Stomach (tissue), 8 donors: ENCODE measurements at regions not wholly inside any gene's neighbourhood (a gene's known extent, or its start where the extent isn't known, plus 50 kb on each side); places are given as distances from the start of the nearest gene placed in this dataset.

ENCODE experiments used
- DNase-seq, 2 donors: peaks; one replicate each; pipeline versions ENCODE4 v3.0.0 to v3.0.0-alpha.2; 2013 to 2019
- H3K27ac ChIP-seq, 5 donors: fragments of 200-600 bp in 4 of 5; sonication (generic) in 4 of 5; one replicate each; pipeline ENCODE4 v1.5.1; 2013 to 2019; ENCODE audit warnings: mild to moderate bottlenecking in 1 of 5, moderate library complexity in 1 of 5
- H3K27me3 ChIP-seq, 3 donors: fragments of 200-600 bp; sonication (generic); one replicate each; pipeline ENCODE4 v1.5.1; 2017 to 2019; ENCODE audit warnings: mixed run types in 1 of 3
- H3K36me3 ChIP-seq, 4 donors: fragments of 200-600 bp; sonication (generic); 1 replicate in 3 of 4; 2 replicates in 1 of 4; pipeline ENCODE4 v1.5.1; 2016 to 2019
- H3K4me1 ChIP-seq, 4 donors: fragments of 200-600 bp; sonication (generic); one replicate each; pipeline ENCODE4 v1.5.1; 2016 to 2019
- H3K4me3 ChIP-seq, 4 donors: fragments of 200-600 bp; sonication (generic) in 3 of 4; one replicate each; pipeline ENCODE4 v1.5.1; 2016 to 2019; ENCODE audit warnings: mild to moderate bottlenecking in 1 of 4
- H3K9me3 ChIP-seq, 4 donors: fragments of 200-600 bp; sonication (generic); one replicate each; pipeline ENCODE4 v1.5.1; 2016 to 2019
- CTCF ChIP-seq, 7 experiments: fragments of 450-650 bp in 4 of 7; fragments of 200-600 bp in 3 of 7; sonication (generic) in 3 of 7; IDR thresholded peaks; one replicate each; pipeline ENCODE4 v1.5.1; 2016 to 2019; ENCODE audit warnings: antibody characterized with exemption in 7 of 7, control low read depth in 2 of 7, mild to moderate bottlenecking in 1 of 7
- EP300 ChIP-seq: sonication (generic); formaldehyde crosslinking; IDR thresholded peaks from one replicate; pipeline ENCODE4 v1.6.1; 2017; ENCODE audit warnings: antibody characterized with exemption
- POLR2A ChIP-seq, 4 donors: fragments of 450-650 bp; IDR thresholded peaks; one replicate each; pipeline ENCODE4 v1.6.1; 2016; ENCODE audit warnings: antibody characterized with exemption in 4 of 4, control low read depth in 2 of 4, mild to moderate bottlenecking in 1 of 4, moderate library complexity in 1 of 4
- POLR2AphosphoS5 ChIP-seq, 3 donors: sonication (generic); formaldehyde crosslinking; IDR thresholded peaks; one replicate each; pipeline ENCODE4 v1.6.1; 2016; ENCODE audit warnings: antibody characterized with exemption in 3 of 3
- WGBS, 5 donors: extraction: QIAGEN DNeasy Blood & Tissue Kit in 3 of 5; methylation state at CpG; one replicate each; pipeline versions ENCODE4 v1.1.5 to v1.1.7; 2013 to 2018; 5-methylcytosine and 5-hydroxymethylcytosine counted together
- intact Hi-C: fragments of 100-400 bp; cut with DNase I; formaldehyde crosslinking; loops from one replicate; pipeline ENCODE4 v1.15.1; 2023; ENCODE audit warnings: low total_unique reads
- donor health status: healthy with polysubstance abuse.
- donor health status: Bipolar disorder and iron deficiency.
- donor health status: healthy.

DNA sequence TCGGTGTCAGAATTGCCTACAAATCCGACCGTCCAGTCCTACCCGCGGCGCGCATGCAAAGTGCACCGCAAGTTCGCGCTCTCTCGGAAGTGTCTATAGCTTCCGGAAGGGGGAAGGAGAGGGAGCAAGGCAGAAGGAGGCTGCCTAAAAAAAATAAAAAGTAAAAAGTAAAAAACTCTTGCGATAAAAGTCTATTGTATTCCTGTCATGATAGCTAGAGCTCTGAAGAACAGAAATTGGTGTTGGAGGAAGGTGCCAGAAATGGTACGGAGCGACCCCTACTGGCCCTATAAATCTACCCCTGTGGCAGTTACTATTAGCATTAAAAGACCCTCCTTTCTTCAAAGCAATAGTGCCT, 241.5 kb downstream of the KDM5D start:
- Histone ChIP-seq H3K27me3 (no peaks in the 10 kb centered on the region), H3K27ac (no peak overlapping the region), H3K4me1 (no peaks in the 10 kb centered on the region), H3K36me3 (no peaks in the 10 kb centered on the region), H3K4me3 (peak overlapping the region in 2 of 4 donors; percentile 28 to 31), H3K9me3 (no peaks in the 10 kb centered on the region)
- TF ChIP-seq POLR2A (IDR thresholded peaks at IDR 0.05) = no peak
- TF ChIP-seq CTCF (IDR thresholded peaks at IDR 0.05) = no peak
- TF ChIP-seq EP300 = no peak
- TF ChIP-seq POLR2AphosphoS5 (IDR thresholded peaks at IDR 0.05) = no peak
- 35 to 39% (median 36%) methylated on average over 14 to 15 of the region's 15 CpGs; no CpG with 5 or more reads in 2 of the 5 donors for WGBS, 5 donors
- intact Hi-C loops = no loop called here
- no peak for DNase-seq

- TF ChIP-seq CTCF (IDR thresholded peaks at IDR 0.05) (no peak), EP300 (no peak)
- 30 to 34% (median 31%) methylated on average over 32 to 40 of the region's 40 CpGs; no CpG with 5 or more reads in 2 of the 5 donors for WGBS, 5 donors
These were observed 242.1 kb downstream of the KDM5D start for GRCh38 chrY:19502169-19503091.

DNA sequence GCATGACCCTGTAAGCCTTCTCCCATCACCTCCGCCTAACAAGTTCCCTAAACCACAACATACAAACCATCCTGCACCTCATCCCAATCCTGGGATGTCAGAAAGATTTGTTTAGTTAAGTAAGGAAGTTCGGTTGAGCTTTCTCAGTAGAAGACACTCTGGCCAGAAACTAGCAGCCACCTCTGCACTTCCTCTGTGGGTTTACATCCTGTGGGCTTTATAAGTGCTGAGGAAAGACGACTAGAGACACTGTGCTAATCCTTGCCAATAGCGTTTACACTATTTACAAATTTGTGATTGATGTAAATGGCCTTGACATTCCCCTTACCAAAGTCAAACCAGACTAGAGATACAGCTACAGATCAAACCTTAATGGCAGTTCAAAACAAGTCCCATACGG, 246.0 kb downstream of the KDM5D start:
- DNase-seq = no peak
- WGBS, 5 donors = 47 to 69% (median 61%) methylated on average over 5 of the region's 5 CpGs; no CpG with 5 or more reads in 2 of the 5 donors
- Histone ChIP-seq H3K4me3 (no peak overlapping the region), H3K36me3 (no peaks in the 10 kb centered on the region), H3K27ac (no peak overlapping the region), H3K4me1 (no peaks in the 10 kb centered on the region), H3K9me3 (no peaks in the 10 kb centered on the region), H3K27me3 (no peaks in the 10 kb centered on the region)
- TF ChIP-seq POLR2A (IDR thresholded peaks at IDR 0.05) (no peak), EP300 (no peak), CTCF (IDR thresholded peaks at IDR 0.05) (no peak), POLR2AphosphoS5 (IDR thresholded peaks at IDR 0.05) (no peak)
- intact Hi-C loops = no loop called here

More at GRCh38 chrY:19502169-19503091, 242.1 kb downstream of the KDM5D start:
- H3K9me3 ChIP-seq = no peaks in the 10 kb centered on the region
- H3K27ac ChIP-seq = no peak overlapping the region
- no peaks in the 10 kb centered on the region for H3K27me3 ChIP-seq
- H3K4me3 ChIP-seq = peak overlapping the region in 2 of 4 donors; percentile 28 to 31
- H3K36me3 ChIP-seq = no peaks in the 10 kb centered on the region
- H3K4me1 ChIP-seq = no peaks in the 10 kb centered on the region
- intact Hi-C loops = no loop called here
- no peak for DNase-seq

GRCh38 chrY:19487494-19487893, 257.0 kb downstream of the KDM5D start:
- Histone ChIP-seq H3K36me3 (no peaks in the 10 kb centered on the region), H3K9me3 (no peaks in the 10 kb centered on the region), H3K27ac (no peak overlapping the region), H3K27me3 (no peaks in the 10 kb centered on the region), H3K4me3 (no peak overlapping the region), H3K4me1 (no peaks in the 10 kb centered on the region)
- TF ChIP-seq POLR2A (IDR thresholded peaks at IDR 0.05) (no peak), EP300 (no peak), POLR2AphosphoS5 (IDR thresholded peaks at IDR 0.05) (no peak)
- no peak for DNase-seq
- WGBS, 5 donors = 66 to 77% (median 76%) methylated on average over 2 to 3 of the region's 3 CpGs; no CpG with 5 or more reads in 2 of the 5 donors
- intact Hi-C loops = no loop called here

DNA sequence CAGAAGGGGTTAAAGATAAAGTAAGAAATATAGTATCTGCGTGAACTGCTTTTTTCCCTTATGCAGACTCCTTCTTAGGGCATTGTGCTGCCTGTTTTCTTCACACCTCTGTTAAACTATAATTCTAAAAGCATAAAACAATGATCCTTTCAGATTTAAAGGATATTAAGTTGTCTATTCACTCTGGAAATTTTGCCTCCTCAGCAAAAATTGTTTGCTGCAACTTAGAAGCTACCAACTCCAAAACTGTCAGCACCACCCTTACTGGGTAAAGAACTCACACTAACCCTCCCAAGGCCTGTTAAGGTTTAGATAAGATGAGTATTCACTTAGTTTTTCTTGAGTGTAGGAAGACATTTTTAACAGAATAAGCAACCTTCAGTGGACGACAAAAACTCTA, 259.5 kb downstream of the KDM5D start:
- Histone ChIP-seq H3K36me3 (no peaks in the 10 kb centered on the region), H3K27ac (no peak overlapping the region), H3K4me1 (no peaks in the 10 kb centered on the region), H3K9me3 (no peaks in the 10 kb centered on the region), H3K4me3 (no peak overlapping the region), H3K27me3 (no peaks in the 10 kb centered on the region)
- TF ChIP-seq POLR2A (IDR thresholded peaks at IDR 0.05) = no peak
- no peak for TF ChIP-seq POLR2AphosphoS5 (IDR thresholded peaks at IDR 0.05)
- no peak for TF ChIP-seq EP300
- no peak for TF ChIP-seq CTCF (IDR thresholded peaks at IDR 0.05)
- intact Hi-C loops = no loop called here
- WGBS, 5 donors = 70 to 85% (median 80%) methylated on average over 2 of the region's 2 CpGs; no CpG with 5 or more reads in 2 of the 5 donors
- DNase-seq = no peak
